T-helper 17 cell (primary cell): ENCODE measurements at regions not wholly inside any gene's neighbourhood (a gene's known extent, or its start where the extent isn't known, plus 50 kb on each side); places are given as distances from the start of the nearest gene placed in this dataset.
"Not testable (repeated sequence)": the region's sequence is repeated elsewhere in the genome, so short reads cannot be mapped to it uniquely, and the experiment has no call there.

Experiments
- ATAC-seq: fragments of 150-1000 bp; cut with Tn5 transposase; 2 replicates; pipeline ENCODE4 v1.10.0; 2021; ENCODE audit warnings: mild to moderate bottlenecking, moderate library complexity
- DNase-seq, 3 donors: peaks; one replicate each; pipeline versions ENCODE4 v3.0.0 to v3.0.0-alpha.2; 2020 to 2021
- H3K9me3 ChIP-seq: one replicate; pipeline ENCODE4 v1.7.0; 2013; ENCODE audit warnings: low read length, mild to moderate bottlenecking; ENCODE audit not compliant: control insufficient read depth, poor library complexity, severe bottlenecking
- H3K27ac Mint-ChIP-seq: one replicate; pipeline ENCODE4 v1.8.0; 2022; ENCODE audit warnings: mild to moderate bottlenecking, moderate library complexity, mixed read lengths
- H3K27me3 Mint-ChIP-seq: one replicate; pipeline ENCODE4 v1.8.0; 2022; ENCODE audit warnings: mixed read lengths
- H3K36me3 Mint-ChIP-seq: one replicate; pipeline ENCODE4 v1.8.0; 2022; ENCODE audit warnings: low read depth, mixed read lengths
- H3K4me1 Mint-ChIP-seq: one replicate; pipeline ENCODE4 v1.8.0; 2022; ENCODE audit warnings: mild to moderate bottlenecking, mixed read lengths
- H3K4me3 Mint-ChIP-seq: one replicate; pipeline ENCODE4 v1.8.0; 2022; ENCODE audit warnings: mild to moderate bottlenecking, moderate library complexity, mixed read lengths

GRCh38 chr3:137148406-137148805 is 190.6 kb downstream of the IL20RB start:
- no peak overlapping the region for H3K27ac Mint-ChIP-seq
- no peaks in the 10 kb centered on the region for H3K4me1 Mint-ChIP-seq
- H3K36me3 Mint-ChIP-seq = no peaks in the 10 kb centered on the region
- no peaks in the 10 kb centered on the region for H3K9me3 ChIP-seq
- ATAC-seq (no peak), DNase-seq (no peak)
- peaks cover 29% of the 10 kb centered on the region for H3K27me3 Mint-ChIP-seq
- no peak overlapping the region for H3K4me3 Mint-ChIP-seq

GRCh38 chr3:137148917-137149316 is 191.1 kb downstream of the IL20RB start:
- Mint-ChIP-seq H3K27ac (no peak overlapping the region), H3K27me3 (peaks cover 29% of the 10 kb centered on the region), H3K4me1 (no peaks in the 10 kb centered on the region), H3K4me3 (no peak overlapping the region), H3K36me3 (no peaks in the 10 kb centered on the region)
- ATAC-seq (no peak), DNase-seq (no peak)
- no peaks in the 10 kb centered on the region for H3K9me3 ChIP-seq

GRCh38 chr3:137150825-137151224 is 193.0 kb downstream of the IL20RB start:
- ATAC-seq (no peak), DNase-seq (no peak)
- no peak overlapping the region for H3K27ac Mint-ChIP-seq
- no peak overlapping the region for H3K4me3 Mint-ChIP-seq
- H3K4me1 Mint-ChIP-seq = peaks cover 2% of the 10 kb centered on the region
- H3K36me3 Mint-ChIP-seq = no peaks in the 10 kb centered on the region
- no peaks in the 10 kb centered on the region for H3K9me3 ChIP-seq
- H3K27me3 Mint-ChIP-seq = peaks cover 18% of the 10 kb centered on the region

GRCh38 chr3:137153046-137153445 is 195.3 kb downstream of the IL20RB start:
- H3K4me1 Mint-ChIP-seq, H3K4me3 Mint-ChIP-seq, H3K27ac Mint-ChIP-seq, ATAC-seq, H3K36me3 Mint-ChIP-seq, DNase-seq, H3K9me3 ChIP-seq: not testable (repeated sequence)
- H3K27me3 Mint-ChIP-seq = peaks cover 13% of the 10 kb centered on the region

GRCh38 chr3:137163241-137163871 is 205.6 kb downstream of the IL20RB start:
- DNase-seq (no peak), ATAC-seq (no peak)
- no peak overlapping the region for H3K4me3 Mint-ChIP-seq
- no peaks in the 10 kb centered on the region for H3K36me3 Mint-ChIP-seq
- H3K4me1 Mint-ChIP-seq = peaks cover 3% of the 10 kb centered on the region
- no peak overlapping the region for H3K27ac Mint-ChIP-seq
- no peaks in the 10 kb centered on the region for H3K9me3 ChIP-seq
- H3K27me3 Mint-ChIP-seq = peaks cover 38% of the 10 kb centered on the region

GRCh38 chr3:137163958-137164357 is 206.2 kb downstream of the IL20RB start:
- Mint-ChIP-seq H3K4me3 (no peak overlapping the region), H3K27me3 (peaks cover 38% of the 10 kb centered on the region), H3K4me1 (peaks cover 3% of the 10 kb centered on the region), H3K27ac (no peak overlapping the region), H3K36me3 (no peaks in the 10 kb centered on the region)
- no peak for ATAC-seq
- H3K9me3 ChIP-seq = no peaks in the 10 kb centered on the region
- no peak for DNase-seq

GRCh38 chr3:137165117-137165806 is 207.5 kb downstream of the IL20RB start:
- no peak overlapping the region for H3K27ac Mint-ChIP-seq
- DNase-seq (no peak), ATAC-seq (no peak)
- H3K4me1 Mint-ChIP-seq = peaks cover 3% of the 10 kb centered on the region
- H3K9me3 ChIP-seq = no peaks in the 10 kb centered on the region
- no peaks in the 10 kb centered on the region for H3K36me3 Mint-ChIP-seq
- H3K27me3 Mint-ChIP-seq = peaks cover 27% of the 10 kb centered on the region
- H3K4me3 Mint-ChIP-seq = no peak overlapping the region

GRCh38 chr3:137171834-137172603 is 214.2 kb downstream of the IL20RB start:
- H3K4me1 Mint-ChIP-seq = no peaks in the 10 kb centered on the region
- H3K36me3 Mint-ChIP-seq = peaks cover 2% of the 10 kb centered on the region
- H3K4me3 Mint-ChIP-seq = no peak overlapping the region
- DNase-seq (no peak), ATAC-seq (no peak)
- H3K27me3 Mint-ChIP-seq = peaks cover 26% of the 10 kb centered on the region
- H3K9me3 ChIP-seq = no peaks in the 10 kb centered on the region
- no peak overlapping the region for H3K27ac Mint-ChIP-seq

GRCh38 chr3:137172728-137173127 is 214.9 kb downstream of the IL20RB start:
- no peaks in the 10 kb centered on the region for H3K9me3 ChIP-seq
- H3K4me3 Mint-ChIP-seq = no peak overlapping the region
- no peaks in the 10 kb centered on the region for H3K4me1 Mint-ChIP-seq
- ATAC-seq = no peak
- no peak overlapping the region for H3K27ac Mint-ChIP-seq
- DNase-seq = no peak
- H3K36me3 Mint-ChIP-seq = peaks cover 2% of the 10 kb centered on the region
- peaks cover 26% of the 10 kb centered on the region for H3K27me3 Mint-ChIP-seq

- H3K27ac Mint-ChIP-seq = no peak overlapping the region
- ATAC-seq = no peak
- peaks cover 26% of the 10 kb centered on the region for H3K27me3 Mint-ChIP-seq
- no peak overlapping the region for H3K4me3 Mint-ChIP-seq
- H3K9me3 ChIP-seq = no peaks in the 10 kb centered on the region
- DNase-seq = no peak
- peaks cover 2% of the 10 kb centered on the region for H3K36me3 Mint-ChIP-seq
- no peaks in the 10 kb centered on the region for H3K4me1 Mint-ChIP-seq
Measured at GRCh38 chr3:137174514-137174913, 216.7 kb downstream of the IL20RB start.

- Mint-ChIP-seq H3K27ac (no peak overlapping the region), H3K36me3 (no peaks in the 10 kb centered on the region), H3K27me3 (peaks cover 9% of the 10 kb centered on the region), H3K4me3 (no peak overlapping the region), H3K4me1 (no peaks in the 10 kb centered on the region)
- H3K9me3 ChIP-seq = peaks cover 2% of the 10 kb centered on the region
- DNase-seq (no peak), ATAC-seq (no peak)
Measured at GRCh38 chr3:137180220-137180619, 222.4 kb downstream of the IL20RB start.

- Mint-ChIP-seq H3K4me3 (no peak overlapping the region), H3K27ac (no peak overlapping the region), H3K4me1 (no peaks in the 10 kb centered on the region), H3K27me3 (peaks cover 10% of the 10 kb centered on the region), H3K36me3 (no peaks in the 10 kb centered on the region)
- DNase-seq (no peak), ATAC-seq (no peak)
- H3K9me3 ChIP-seq = no peaks in the 10 kb centered on the region
Measured at GRCh38 chr3:137191133-137191923, 233.5 kb downstream of the IL20RB start.

- H3K4me1 Mint-ChIP-seq = no peaks in the 10 kb centered on the region
- no peaks in the 10 kb centered on the region for H3K36me3 Mint-ChIP-seq
- H3K4me3 Mint-ChIP-seq = no peak overlapping the region
- no peaks in the 10 kb centered on the region for H3K9me3 ChIP-seq
- no peak for ATAC-seq
- H3K27ac Mint-ChIP-seq = no peak overlapping the region
- H3K27me3 Mint-ChIP-seq = peaks cover 10% of the 10 kb centered on the region
- DNase-seq = no peak
Measured at GRCh38 chr3:137191951-137192350, 234.2 kb downstream of the IL20RB start.
